ENCODE measurements at regions not wholly inside any gene's neighbourhood (a gene's known extent, or its start where the extent isn't known, plus 50 kb on each side); places are given as distances from the start of the nearest gene placed in this dataset.
"Not testable (repeated sequence)": the region's sequence is repeated elsewhere in the genome, so short reads cannot be mapped to it uniquely, and the experiment has no call there.

DNA sequence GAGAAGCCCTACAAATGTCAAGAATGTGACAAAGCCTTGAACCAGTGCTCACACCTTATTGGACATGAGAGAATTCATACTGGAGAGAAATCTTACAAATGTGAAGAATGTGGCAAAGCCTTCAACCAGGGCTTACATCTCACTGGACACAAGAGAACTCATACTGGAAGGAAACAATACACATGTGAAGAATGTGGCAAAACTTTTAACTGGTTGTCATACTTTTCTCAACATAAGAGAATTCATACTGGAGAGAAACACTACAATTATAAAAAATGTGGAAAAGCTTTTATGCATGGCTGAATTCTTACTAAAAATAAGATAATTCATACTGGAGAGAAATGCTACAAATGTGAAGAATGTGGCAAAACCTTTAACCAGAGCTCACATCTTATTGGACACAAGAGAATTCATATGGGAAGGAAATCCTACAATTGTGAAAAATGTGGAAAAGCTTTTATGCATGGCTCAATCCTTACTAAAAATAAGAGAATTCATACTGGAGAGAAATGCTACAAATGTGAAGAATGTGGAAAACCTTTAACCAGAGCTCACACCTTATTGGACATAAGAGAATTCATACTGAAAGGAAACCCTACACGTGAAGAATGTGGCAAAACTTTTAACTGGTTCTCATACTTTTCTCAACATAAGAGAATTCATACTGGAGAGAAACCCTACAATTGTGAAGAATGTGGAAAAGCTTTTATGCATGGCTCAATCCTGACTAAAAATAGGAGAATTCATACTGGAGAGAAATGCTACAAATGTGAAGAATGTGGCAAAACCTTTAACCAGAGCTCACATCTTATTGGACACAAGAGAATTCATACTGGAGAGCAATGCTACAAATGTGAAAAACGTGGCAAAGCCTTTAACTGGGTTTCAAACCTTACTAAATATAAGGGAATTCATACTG is 350.6 kb upstream of the NUPR2 start:
- H4K8ac ChIP-seq (ENCODE audit: low read length); H3K27ac ChIP-seq (ENCODE audit: low read length, poor library complexity, severe bottlenecking); H4K91ac ChIP-seq (ENCODE audit: low read length); H2BK15ac ChIP-seq (ENCODE audit: low read depth, poor library complexity, severe bottlenecking); H3K14ac ChIP-seq (ENCODE audit: low read length in 2 of 2); H2BK5ac ChIP-seq (ENCODE audit: low read depth, low read length, poor library complexity, severe bottlenecking); H3K4me1 ChIP-seq (ENCODE audit: control insufficient read depth, insufficient read depth, low read depth, low read length); H3K36me3 ChIP-seq (ENCODE audit: control insufficient read depth in 1 of 2, insufficient read depth in 2 of 2, low read depth in 1 of 2, low read length in 2 of 2); H3K4me2 ChIP-seq (ENCODE audit: low read length, poor library complexity, severe bottlenecking); H3K4ac ChIP-seq (ENCODE audit: low read depth in 1 of 2, low read length in 2 of 2); H3K79me1 ChIP-seq (replicated peaks; ENCODE audit: low read length, poor library complexity, severe bottlenecking); H3K9ac ChIP-seq (ENCODE audit: low read length); H2AFZ ChIP-seq (ENCODE audit: low read depth, low read length); H3K23ac ChIP-seq (ENCODE audit: low read length in 2 of 2); H2BK12ac ChIP-seq (ENCODE audit: low read length in 2 of 2); H3K18ac ChIP-seq (ENCODE audit: low read depth in 1 of 2, low read length in 2 of 2); H2BK120ac ChIP-seq (ENCODE audit: low read depth, low read length); H3K27me3 ChIP-seq (ENCODE audit: control insufficient read depth in 1 of 2, insufficient read depth in 1 of 2, low read length in 2 of 2); H2AK5ac ChIP-seq (ENCODE audit: low read length, severe bottlenecking): not testable (repeated sequence)
- Histone ChIP-seq H3K9me3 (ENCODE audit: control insufficient read depth, low read length) (peaks cover 94% of the 10 kb centered on the region), H3K4me3 (ENCODE audit: insufficient read depth in 1 of 2, low read depth in 1 of 2, low read length in 2 of 2) (peak overlapping the region in 1 of 2 experiments; percentile 53)
- no CpG with 5 or more reads among the region's 2 CpGs for WGBS
- DNase-seq, result peak; percentile 2

DNA sequence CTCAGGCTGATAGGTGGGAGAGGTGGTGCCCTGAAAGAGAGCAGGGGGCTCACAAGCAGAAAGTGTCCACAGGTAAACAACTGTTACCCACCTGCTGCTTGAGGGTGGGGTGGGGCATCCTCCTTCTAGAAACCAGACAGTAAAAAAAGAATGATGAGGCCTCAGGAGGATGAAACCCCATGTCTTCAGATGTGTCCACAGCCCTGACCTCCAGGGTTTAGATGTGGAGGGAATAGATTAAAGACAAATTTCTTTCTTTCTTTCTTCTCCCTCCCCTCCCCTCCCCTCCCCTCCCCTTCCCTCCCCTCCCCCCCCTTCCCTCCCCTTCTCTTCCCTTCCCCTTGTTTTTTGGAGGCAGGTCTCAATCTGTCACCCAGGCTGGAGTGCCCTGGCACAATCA is 333.5 kb upstream of the NUPR2 start:
- H2BK5ac ChIP-seq (ENCODE audit: low read depth, low read length, poor library complexity, severe bottlenecking), result no peak overlapping the region
- no peak overlapping the region for H3K23ac ChIP-seq (ENCODE audit: low read length in 2 of 2)
- H3K27me3 ChIP-seq (ENCODE audit: control insufficient read depth in 1 of 2, insufficient read depth in 1 of 2, low read length in 2 of 2), result no peaks in the 10 kb centered on the region
- H3K27ac ChIP-seq (ENCODE audit: low read length, poor library complexity, severe bottlenecking), result no peak overlapping the region
- H2BK15ac ChIP-seq (ENCODE audit: low read depth, poor library complexity, severe bottlenecking), result no peak overlapping the region
- H3K9ac ChIP-seq (ENCODE audit: low read length), result no peak overlapping the region
- H3K36me3 ChIP-seq (ENCODE audit: control insufficient read depth in 1 of 2, insufficient read depth in 2 of 2, low read depth in 1 of 2, low read length in 2 of 2), result no peaks in the 10 kb centered on the region
- no peak for DNase-seq
- H3K4me3 ChIP-seq (ENCODE audit: insufficient read depth in 1 of 2, low read depth in 1 of 2, low read length in 2 of 2), result no peak overlapping the region
- H4K91ac ChIP-seq (ENCODE audit: low read length), result no peak overlapping the region
- no peak overlapping the region for H4K8ac ChIP-seq (ENCODE audit: low read length)
- H3K4me2 ChIP-seq (ENCODE audit: low read length, poor library complexity, severe bottlenecking), result no peak overlapping the region
- no peak overlapping the region for H2AK5ac ChIP-seq (ENCODE audit: low read length, severe bottlenecking)
- no peak overlapping the region for H3K14ac ChIP-seq (ENCODE audit: low read length in 2 of 2)
- H3K4me1 ChIP-seq (ENCODE audit: control insufficient read depth, insufficient read depth, low read depth, low read length), result no peaks in the 10 kb centered on the region
- no peak overlapping the region for H3K4ac ChIP-seq (ENCODE audit: low read depth in 1 of 2, low read length in 2 of 2)
- H2AFZ ChIP-seq (ENCODE audit: low read depth, low read length), result no peak overlapping the region
- no peak overlapping the region for H2BK12ac ChIP-seq (ENCODE audit: low read length in 2 of 2)
- H2BK120ac ChIP-seq (ENCODE audit: low read depth, low read length), result no peak overlapping the region
- no peak overlapping the region for H3K18ac ChIP-seq (ENCODE audit: low read depth in 1 of 2, low read length in 2 of 2)
- peaks cover 39% of the 10 kb centered on the region for H3K9me3 ChIP-seq (ENCODE audit: control insufficient read depth, low read length)
- H3K79me1 ChIP-seq (replicated peaks; ENCODE audit: low read length, poor library complexity, severe bottlenecking), result no peaks in the 10 kb centered on the region

DNA sequence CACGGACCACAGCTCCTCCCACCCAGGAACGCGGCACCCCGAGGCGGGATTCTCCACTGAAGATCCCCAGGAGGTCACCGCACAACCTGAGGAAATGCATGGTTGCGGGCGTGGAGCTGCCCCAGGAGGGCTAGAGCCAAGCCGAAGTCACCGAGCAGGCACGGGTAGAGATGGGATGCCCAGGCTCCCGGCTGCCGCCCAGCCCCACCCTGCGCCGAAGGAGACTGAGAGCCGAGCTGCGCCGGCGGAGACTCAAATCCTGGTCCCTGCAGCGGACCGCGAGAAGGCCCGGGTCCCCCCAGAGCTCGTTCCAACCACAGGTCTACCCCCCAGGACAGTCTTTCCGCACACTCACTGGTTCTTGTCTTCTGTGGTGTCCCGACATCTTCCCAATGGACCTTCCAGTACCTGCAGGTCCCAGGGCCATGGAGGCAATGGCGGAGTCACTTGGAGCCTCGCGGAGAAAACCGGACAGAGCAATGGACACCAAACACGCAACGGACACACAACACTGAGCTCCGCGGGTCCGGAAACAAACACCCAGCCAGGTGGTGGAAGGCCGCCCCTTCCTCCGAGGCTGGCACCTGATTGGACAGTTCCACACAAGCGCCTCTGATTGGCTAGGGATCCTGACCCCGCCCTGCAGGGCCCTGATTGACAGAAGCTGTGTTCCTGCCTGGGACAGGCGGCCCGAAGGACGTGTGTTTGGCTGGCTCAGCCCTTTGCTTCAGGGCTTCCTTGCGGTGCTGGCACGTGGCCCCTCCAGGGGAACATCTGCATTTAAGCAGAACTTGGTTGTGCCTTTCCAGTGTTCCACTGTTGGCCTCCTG is 331.9 kb upstream of the NUPR2 start:
- Histone ChIP-seq H4K8ac (ENCODE audit: low read length) (no peak overlapping the region), H3K79me1 (replicated peaks; ENCODE audit: low read length, poor library complexity, severe bottlenecking) (no peaks in the 10 kb centered on the region), H3K4ac (ENCODE audit: low read depth in 1 of 2, low read length in 2 of 2) (no peak overlapping the region), H3K27me3 (ENCODE audit: control insufficient read depth in 1 of 2, insufficient read depth in 1 of 2, low read length in 2 of 2) (no peaks in the 10 kb centered on the region), H3K4me2 (ENCODE audit: low read length, poor library complexity, severe bottlenecking) (no peak overlapping the region), H3K36me3 (ENCODE audit: control insufficient read depth in 1 of 2, insufficient read depth in 2 of 2, low read depth in 1 of 2, low read length in 2 of 2) (no peaks in the 10 kb centered on the region), H2BK120ac (ENCODE audit: low read depth, low read length) (no peak overlapping the region), H2AFZ (ENCODE audit: low read depth, low read length) (no peak overlapping the region), H3K27ac (ENCODE audit: low read length, poor library complexity, severe bottlenecking) (no peak overlapping the region), H2BK12ac (ENCODE audit: low read length in 2 of 2) (no peak overlapping the region), H2BK5ac (ENCODE audit: low read depth, low read length, poor library complexity, severe bottlenecking) (no peak overlapping the region), H2AK5ac (ENCODE audit: low read length, severe bottlenecking) (no peak overlapping the region), H3K4me1 (ENCODE audit: control insufficient read depth, insufficient read depth, low read depth, low read length) (no peaks in the 10 kb centered on the region), H3K4me3 (ENCODE audit: insufficient read depth in 1 of 2, low read depth in 1 of 2, low read length in 2 of 2) (no peak overlapping the region), H3K9ac (ENCODE audit: low read length) (no peak overlapping the region), H3K14ac (ENCODE audit: low read length in 2 of 2) (no peak overlapping the region), H3K18ac (ENCODE audit: low read depth in 1 of 2, low read length in 2 of 2) (no peak overlapping the region), H4K91ac (ENCODE audit: low read length) (no peak overlapping the region), H2BK15ac (ENCODE audit: low read depth, poor library complexity, severe bottlenecking) (no peak overlapping the region), H3K9me3 (ENCODE audit: control insufficient read depth, low read length) (peaks cover 42% of the 10 kb centered on the region), H3K23ac (ENCODE audit: low read length in 2 of 2) (no peak overlapping the region)
- WGBS, result 90% methylated on average over 40 of the region's 44 CpGs
- DNase-seq, result no peak

DNA sequence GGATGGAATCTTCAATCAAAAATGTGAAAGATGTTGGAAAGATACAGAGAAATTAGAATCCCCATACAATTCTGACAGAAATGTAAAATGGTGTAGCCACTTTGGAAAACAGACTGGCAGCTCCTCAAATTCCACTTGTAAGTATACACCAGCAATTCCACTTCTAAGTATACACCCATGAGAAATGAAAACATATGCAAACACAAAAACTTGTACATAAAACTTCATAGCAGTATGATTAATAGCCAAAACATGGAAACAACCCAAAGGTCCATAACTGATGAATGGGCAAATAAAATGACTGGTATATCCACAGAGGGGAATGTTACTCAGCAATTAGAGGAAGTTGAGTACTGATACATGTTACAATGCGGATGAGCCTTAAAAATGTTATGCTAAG is 304.3 kb upstream of the NUPR2 start:
- not testable (repeated sequence) for H3K36me3 ChIP-seq (ENCODE audit: control insufficient read depth in 1 of 2, insufficient read depth in 2 of 2, low read depth in 1 of 2, low read length in 2 of 2); H3K4me2 ChIP-seq (ENCODE audit: low read length, poor library complexity, severe bottlenecking); H3K27ac ChIP-seq (ENCODE audit: low read length, poor library complexity, severe bottlenecking); H3K18ac ChIP-seq (ENCODE audit: low read depth in 1 of 2, low read length in 2 of 2); H4K91ac ChIP-seq (ENCODE audit: low read length); H3K79me1 ChIP-seq (replicated peaks; ENCODE audit: low read length, poor library complexity, severe bottlenecking); H3K4ac ChIP-seq (ENCODE audit: low read depth in 1 of 2, low read length in 2 of 2); H3K23ac ChIP-seq (ENCODE audit: low read length in 2 of 2); H2BK120ac ChIP-seq (ENCODE audit: low read depth, low read length); H2AK5ac ChIP-seq (ENCODE audit: low read length, severe bottlenecking); H4K8ac ChIP-seq (ENCODE audit: low read length); H3K14ac ChIP-seq (ENCODE audit: low read length in 2 of 2); H3K4me3 ChIP-seq (ENCODE audit: insufficient read depth in 1 of 2, low read depth in 1 of 2, low read length in 2 of 2); H3K9ac ChIP-seq (ENCODE audit: low read length); DNase-seq; H2AFZ ChIP-seq (ENCODE audit: low read depth, low read length); H3K27me3 ChIP-seq (ENCODE audit: control insufficient read depth in 1 of 2, insufficient read depth in 1 of 2, low read length in 2 of 2); H3K9me3 ChIP-seq (ENCODE audit: control insufficient read depth, low read length); H2BK15ac ChIP-seq (ENCODE audit: low read depth, poor library complexity, severe bottlenecking); H3K4me1 ChIP-seq (ENCODE audit: control insufficient read depth, insufficient read depth, low read depth, low read length); H2BK5ac ChIP-seq (ENCODE audit: low read depth, low read length, poor library complexity, severe bottlenecking); H2BK12ac ChIP-seq (ENCODE audit: low read length in 2 of 2)
- no CpG with 5 or more reads among the region's 1 CpG for WGBS
